WTC11 (cell line): ENCODE measurements at regions not wholly inside any gene's neighbourhood (a gene's known extent, or its start where the extent isn't known, plus 50 kb on each side); places are given as distances from the start of the nearest gene placed in this dataset.
"Not testable (repeated sequence)": the region's sequence is repeated elsewhere in the genome, so short reads cannot be mapped to it uniquely, and the experiment has no call there.

Source experiments
- ATF1 ChIP-seq: sonication (generic); formaldehyde crosslinking; IDR thresholded peaks from 2 replicates; pipeline ENCODE4 v1.8.1; 2023; ENCODE audit warnings: mild to moderate bottlenecking, moderate library complexity, missing genetic modification reagents
- CREB1 ChIP-seq: sonication (generic); formaldehyde crosslinking; IDR thresholded peaks from 2 replicates; pipeline ENCODE4 v1.8.0; 2023; ENCODE audit warnings: mild to moderate bottlenecking, missing genetic modification reagents
- CTCF ChIP-seq: fragments of 200-600 bp; IDR thresholded peaks from 2 replicates; pipeline ENCODE4 v1.8.0; 2022; ENCODE audit warnings: antibody characterized with exemption
- GRHL2 ChIP-seq: fragments of 250-450 bp; sonication (Bioruptor Pico); IDR thresholded peaks from 2 replicates; pipeline ENCODE4 v1.8.0; 2022; ENCODE audit warnings: mild to moderate bottlenecking, moderate library complexity; ENCODE audit not compliant: insufficient replicate concordance, severe bottlenecking
- TEAD4 ChIP-seq: sonication (generic); formaldehyde crosslinking; IDR thresholded peaks from 2 replicates; pipeline ENCODE4 v1.8.0; 2022; ENCODE audit warnings: mild to moderate bottlenecking, missing genetic modification reagents

GRCh38 chr10:121145802-121146395 lies 294.7 kb downstream of the WDR11 start:
- not testable (repeated sequence) for TF ChIP-seq CREB1 (CRISPR knock-in tag); GRHL2 (CRISPR knock-in tag); ATF1; TEAD4 (CRISPR knock-in tag); CTCF
